Adrenal gland (tissue), 5 donors: ENCODE measurements at regions not wholly inside any gene's neighbourhood (a gene's known extent, or its start where the extent isn't known, plus 50 kb on each side); places are given as distances from the start of the nearest gene placed in this dataset.
"Not testable (repeated sequence)": the region's sequence is repeated elsewhere in the genome, so short reads cannot be mapped to it uniquely, and the experiment has no call there.

Experiments
- POLR2A ChIP-seq, 2 donors: fragments of 450-650 bp; IDR thresholded peaks; one replicate each; pipeline ENCODE4 v1.6.1; 2017; ENCODE audit warnings: antibody characterized with exemption in 2 of 2, mild to moderate bottlenecking in 2 of 2, moderate library complexity in 1 of 2
- TF ChIP-seq, protein P1 (sequence below), 6 experiments: fragments of 450-650 bp in 4 of 6; fragments of 200-600 bp in 2 of 6; sonication (generic) in 1 of 6; IDR thresholded peaks; 1 replicate in 5 of 6; 2 replicates in 1 of 6; pipeline versions ENCODE4 v1.5.1 to v1.8.0; 2016 to 2021; ENCODE audit warnings: antibody characterized with exemption in 6 of 6, mild to moderate bottlenecking in 2 of 6, moderate library complexity in 1 of 6
- donor health status: DM: no; HTN: no; CAD: no.

DNA sequence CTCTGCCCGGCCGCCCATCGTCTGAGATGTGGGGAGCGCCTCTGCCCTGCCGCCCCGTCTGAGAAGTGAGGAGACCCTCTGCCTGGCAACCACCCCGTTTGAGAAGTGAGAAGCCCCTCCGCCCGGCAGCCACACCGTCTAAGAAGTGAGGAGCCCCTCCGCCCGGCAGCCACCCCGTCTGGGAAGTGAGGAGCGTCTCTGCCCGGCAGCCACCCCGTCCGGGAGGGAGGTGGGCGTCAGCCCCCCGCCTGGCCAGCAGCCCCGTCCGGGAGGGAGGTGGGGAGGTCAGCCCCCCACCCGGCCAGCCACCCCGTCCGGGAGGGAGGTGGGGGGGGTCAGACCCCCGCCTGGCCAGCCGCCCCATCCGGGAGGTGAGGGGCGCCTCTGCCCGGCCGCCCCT, 63.0 kb upstream of the IGFBP7 start:
- not testable (repeated sequence) for TF ChIP-seq POLR2A (IDR thresholded peaks at IDR 0.05)
- TF ChIP-seq, protein P1, sequence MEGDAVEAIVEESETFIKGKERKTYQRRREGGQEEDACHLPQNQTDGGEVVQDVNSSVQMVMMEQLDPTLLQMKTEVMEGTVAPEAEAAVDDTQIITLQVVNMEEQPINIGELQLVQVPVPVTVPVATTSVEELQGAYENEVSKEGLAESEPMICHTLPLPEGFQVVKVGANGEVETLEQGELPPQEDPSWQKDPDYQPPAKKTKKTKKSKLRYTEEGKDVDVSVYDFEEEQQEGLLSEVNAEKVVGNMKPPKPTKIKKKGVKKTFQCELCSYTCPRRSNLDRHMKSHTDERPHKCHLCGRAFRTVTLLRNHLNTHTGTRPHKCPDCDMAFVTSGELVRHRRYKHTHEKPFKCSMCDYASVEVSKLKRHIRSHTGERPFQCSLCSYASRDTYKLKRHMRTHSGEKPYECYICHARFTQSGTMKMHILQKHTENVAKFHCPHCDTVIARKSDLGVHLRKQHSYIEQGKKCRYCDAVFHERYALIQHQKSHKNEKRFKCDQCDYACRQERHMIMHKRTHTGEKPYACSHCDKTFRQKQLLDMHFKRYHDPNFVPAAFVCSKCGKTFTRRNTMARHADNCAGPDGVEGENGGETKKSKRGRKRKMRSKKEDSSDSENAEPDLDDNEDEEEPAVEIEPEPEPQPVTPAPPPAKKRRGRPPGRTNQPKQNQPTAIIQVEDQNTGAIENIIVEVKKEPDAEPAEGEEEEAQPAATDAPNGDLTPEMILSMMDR (IDR thresholded peaks at IDR 0.05), result not testable (repeated sequence)
